ENCODE measurements at regions not wholly inside any gene's neighbourhood (a gene's known extent, or its start where the extent isn't known, plus 50 kb on each side); places are given as distances from the start of the nearest gene placed in this dataset.

DNA sequence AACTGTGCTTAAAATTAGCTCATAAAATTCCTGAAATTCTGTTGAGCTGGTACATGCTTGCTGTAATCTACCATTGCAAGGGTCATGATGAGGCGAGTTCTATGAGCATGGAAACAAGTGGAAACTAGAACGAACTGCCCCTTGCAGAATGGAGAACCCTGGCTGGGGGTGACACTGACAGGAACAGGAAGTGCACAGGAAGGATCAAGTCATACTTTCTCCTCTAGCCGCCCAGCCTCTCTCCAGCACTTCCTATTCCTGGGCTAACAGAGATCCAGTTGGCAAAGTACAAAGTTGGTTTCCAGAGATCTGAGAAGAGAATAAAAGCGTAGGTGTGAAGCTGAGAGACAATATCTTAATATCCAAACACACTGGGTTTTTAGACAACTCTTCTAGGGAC is 414.2 kb upstream of the PODXL start:
- Mint-ChIP-seq H3K4me1 (ENCODE audit: low read depth, unreplicated experiment) (peaks cover 9% of the 10 kb centered on the region), H3K27ac (ENCODE audit: unreplicated experiment) (no peak overlapping the region), H3K27me3 (ENCODE audit: unreplicated experiment) (no peaks in the 10 kb centered on the region), H3K9me3 (ENCODE audit: unreplicated experiment) (peaks cover 4% of the 10 kb centered on the region), H3K4me3 (ENCODE audit: unreplicated experiment) (no peak overlapping the region), H3K36me3 (ENCODE audit: unreplicated experiment) (no peaks in the 10 kb centered on the region)
- no peak for DNase-seq
- no peak for TF ChIP-seq CTCF (IDR thresholded peaks at IDR 0.05; ENCODE audit: partially characterized antibody, unreplicated experiment)

GRCh38 chr7:131969560-131969959 is 413.1 kb upstream of the PODXL start:
- H3K36me3 Mint-ChIP-seq (ENCODE audit: unreplicated experiment) = no peaks in the 10 kb centered on the region
- H3K9me3 Mint-ChIP-seq (ENCODE audit: unreplicated experiment) = peaks cover 4% of the 10 kb centered on the region
- TF ChIP-seq CTCF (IDR thresholded peaks at IDR 0.05; ENCODE audit: partially characterized antibody, unreplicated experiment) = no peak
- H3K4me1 Mint-ChIP-seq (ENCODE audit: low read depth, unreplicated experiment) = peaks cover 9% of the 10 kb centered on the region
- no peak overlapping the region for H3K27ac Mint-ChIP-seq (ENCODE audit: unreplicated experiment)
- H3K4me3 Mint-ChIP-seq (ENCODE audit: unreplicated experiment) = no peak overlapping the region
- no peak for DNase-seq
- no peaks in the 10 kb centered on the region for H3K27me3 Mint-ChIP-seq (ENCODE audit: unreplicated experiment)

GRCh38 chr7:131967216-131967730 is 410.8 kb upstream of the PODXL start:
- no peak for TF ChIP-seq CTCF (IDR thresholded peaks at IDR 0.05; ENCODE audit: partially characterized antibody, unreplicated experiment)
- Mint-ChIP-seq H3K27ac (ENCODE audit: unreplicated experiment) (no peak overlapping the region), H3K27me3 (ENCODE audit: unreplicated experiment) (no peaks in the 10 kb centered on the region), H3K4me1 (ENCODE audit: low read depth, unreplicated experiment) (peaks cover 9% of the 10 kb centered on the region), H3K4me3 (ENCODE audit: unreplicated experiment) (no peak overlapping the region), H3K9me3 (ENCODE audit: unreplicated experiment) (peaks cover 4% of the 10 kb centered on the region), H3K36me3 (ENCODE audit: unreplicated experiment) (no peaks in the 10 kb centered on the region)
- no peak for DNase-seq

DNA sequence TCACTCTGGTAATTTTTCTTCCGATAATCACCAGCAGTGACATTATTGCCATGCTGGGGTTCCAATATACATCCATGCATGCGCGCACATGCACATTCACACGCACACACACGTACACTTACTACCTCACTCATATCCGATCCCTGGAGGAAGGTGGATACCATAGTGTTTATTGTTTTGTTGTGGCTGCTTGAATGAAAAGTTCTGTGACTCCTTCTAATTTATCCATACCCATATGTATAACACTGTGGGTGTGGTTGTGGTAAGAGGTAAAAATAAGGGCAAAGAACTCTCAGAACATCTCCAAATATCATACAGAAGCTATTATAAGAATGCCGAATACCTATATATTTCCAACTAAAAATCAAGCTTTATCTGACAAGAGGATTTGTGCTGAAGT is 407.8 kb upstream of the PODXL start:
- no peak for TF ChIP-seq CTCF (IDR thresholded peaks at IDR 0.05; ENCODE audit: partially characterized antibody, unreplicated experiment)
- H3K4me3 Mint-ChIP-seq (ENCODE audit: unreplicated experiment) = no peak overlapping the region
- DNase-seq = no peak
- no peaks in the 10 kb centered on the region for H3K27me3 Mint-ChIP-seq (ENCODE audit: unreplicated experiment)
- no peaks in the 10 kb centered on the region for H3K36me3 Mint-ChIP-seq (ENCODE audit: unreplicated experiment)
- H3K4me1 Mint-ChIP-seq (ENCODE audit: low read depth, unreplicated experiment) = peaks cover 22% of the 10 kb centered on the region
- peaks cover 7% of the 10 kb centered on the region for H3K9me3 Mint-ChIP-seq (ENCODE audit: unreplicated experiment)
- H3K27ac Mint-ChIP-seq (ENCODE audit: unreplicated experiment) = no peak overlapping the region

- peaks cover 17% of the 10 kb centered on the region for H3K36me3 Mint-ChIP-seq (ENCODE audit: unreplicated experiment)
- H3K4me1 Mint-ChIP-seq (ENCODE audit: low read depth, unreplicated experiment) = peaks cover 22% of the 10 kb centered on the region
- no peak overlapping the region for H3K4me3 Mint-ChIP-seq (ENCODE audit: unreplicated experiment)
- H3K27ac Mint-ChIP-seq (ENCODE audit: unreplicated experiment) = no peak overlapping the region
- no peak for DNase-seq
- H3K9me3 Mint-ChIP-seq (ENCODE audit: unreplicated experiment) = peaks cover 3% of the 10 kb centered on the region
- peaks cover 5% of the 10 kb centered on the region for H3K27me3 Mint-ChIP-seq (ENCODE audit: unreplicated experiment)
- no peak for TF ChIP-seq CTCF (IDR thresholded peaks at IDR 0.05; ENCODE audit: partially characterized antibody, unreplicated experiment)
Observed at GRCh38 chr7:131961054-131961680, 404.7 kb upstream of the PODXL start.
